ENCODE measurements at regions not wholly inside any gene's neighbourhood (a gene's known extent, or its start where the extent isn't known, plus 50 kb on each side); places are given as distances from the start of the nearest gene placed in this dataset.

- H3K27ac Mint-ChIP-seq = no peak overlapping the region
- no peak for ATAC-seq (ENCODE audit: low read depth)
- H3K4me1 Mint-ChIP-seq = no peaks in the 10 kb centered on the region
- DNase-seq = no peak
- intact Hi-C loops (cut with micrococcal nuclease) = no loop called here
- CTCF ChIA-PET = no interaction called here
- TF ChIP-seq, protein P1, sequence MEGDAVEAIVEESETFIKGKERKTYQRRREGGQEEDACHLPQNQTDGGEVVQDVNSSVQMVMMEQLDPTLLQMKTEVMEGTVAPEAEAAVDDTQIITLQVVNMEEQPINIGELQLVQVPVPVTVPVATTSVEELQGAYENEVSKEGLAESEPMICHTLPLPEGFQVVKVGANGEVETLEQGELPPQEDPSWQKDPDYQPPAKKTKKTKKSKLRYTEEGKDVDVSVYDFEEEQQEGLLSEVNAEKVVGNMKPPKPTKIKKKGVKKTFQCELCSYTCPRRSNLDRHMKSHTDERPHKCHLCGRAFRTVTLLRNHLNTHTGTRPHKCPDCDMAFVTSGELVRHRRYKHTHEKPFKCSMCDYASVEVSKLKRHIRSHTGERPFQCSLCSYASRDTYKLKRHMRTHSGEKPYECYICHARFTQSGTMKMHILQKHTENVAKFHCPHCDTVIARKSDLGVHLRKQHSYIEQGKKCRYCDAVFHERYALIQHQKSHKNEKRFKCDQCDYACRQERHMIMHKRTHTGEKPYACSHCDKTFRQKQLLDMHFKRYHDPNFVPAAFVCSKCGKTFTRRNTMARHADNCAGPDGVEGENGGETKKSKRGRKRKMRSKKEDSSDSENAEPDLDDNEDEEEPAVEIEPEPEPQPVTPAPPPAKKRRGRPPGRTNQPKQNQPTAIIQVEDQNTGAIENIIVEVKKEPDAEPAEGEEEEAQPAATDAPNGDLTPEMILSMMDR (IDR thresholded peaks at IDR 0.05) = no peak
- no peaks in the 10 kb centered on the region for H3K9me3 Mint-ChIP-seq
- H3K36me3 Mint-ChIP-seq (ENCODE audit: low read depth) = no peaks in the 10 kb centered on the region
- POLR2A ChIA-PET = no interaction called here
- peaks cover 2% of the 10 kb centered on the region for H3K27me3 Mint-ChIP-seq
- no peak overlapping the region for H3K4me3 Mint-ChIP-seq
Observed at GRCh38 chr3:107251819-107252218, 125.4 kb upstream of the CCDC54 start.

DNA sequence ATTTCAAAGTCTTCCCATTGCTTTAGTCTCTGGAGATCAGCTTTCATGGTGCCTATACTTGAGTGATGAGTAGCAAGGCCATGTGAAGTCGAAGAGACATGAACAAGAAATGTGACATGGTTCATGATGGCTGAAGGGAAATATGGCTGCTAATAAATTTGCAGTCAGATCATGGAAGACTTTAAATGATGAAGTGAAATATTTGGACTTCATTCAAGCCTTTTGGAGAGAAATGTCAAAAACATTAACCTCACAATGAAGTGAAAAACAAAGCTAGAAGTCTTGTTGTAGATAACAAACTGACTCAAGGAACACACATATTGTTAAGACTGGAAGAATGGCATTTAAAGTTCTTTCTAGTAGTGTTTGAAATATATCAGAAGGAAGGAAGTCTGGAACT lies 120.3 kb upstream of the CCDC54 start:
- CTCF ChIA-PET = interaction anchor here (1.3 kb wide), 1 partner anchor 15 kb away, joined by 4 read pairs; no protein-coding TSS in a partner anchor
- Mint-ChIP-seq H3K4me3 (no peak overlapping the region), H3K36me3 (ENCODE audit: low read depth) (no peaks in the 10 kb centered on the region), H3K4me1 (no peaks in the 10 kb centered on the region), H3K27me3 (peaks cover 4% of the 10 kb centered on the region), H3K27ac (no peak overlapping the region), H3K9me3 (no peaks in the 10 kb centered on the region)
- ATAC-seq (ENCODE audit: low read depth) = no peak
- POLR2A ChIA-PET = no interaction called here
- intact Hi-C loops (cut with micrococcal nuclease) = no loop called here
- TF ChIP-seq, protein P1 (IDR thresholded peaks at IDR 0.05) = no peak
- no peak for DNase-seq

DNA sequence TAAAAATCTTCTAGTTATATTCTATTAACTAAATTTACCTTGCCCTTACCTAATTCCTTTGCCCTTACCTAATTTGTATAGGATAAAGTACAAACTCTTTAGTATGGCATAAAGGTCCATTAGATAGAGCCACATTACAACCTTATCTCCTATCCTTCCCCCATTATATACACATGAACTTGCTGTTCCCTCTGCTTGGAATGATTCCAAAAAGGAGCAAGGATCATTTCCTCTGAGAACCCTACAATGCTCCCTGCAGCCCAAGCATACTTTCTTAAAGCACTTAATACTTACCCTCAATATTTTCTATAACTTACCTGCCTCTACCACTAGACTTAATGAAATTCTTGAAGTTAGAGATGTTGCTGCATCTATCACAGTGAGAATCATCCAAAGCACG lies 118.9 kb upstream of the CCDC54 start:
- ATAC-seq (ENCODE audit: low read depth) (no peak), DNase-seq (no peak)
- H3K9me3 Mint-ChIP-seq = no peaks in the 10 kb centered on the region
- H3K27me3 Mint-ChIP-seq = peaks cover 4% of the 10 kb centered on the region
- TF ChIP-seq, protein P1 (IDR thresholded peaks at IDR 0.05) = no peak
- no peaks in the 10 kb centered on the region for H3K4me1 Mint-ChIP-seq
- CTCF ChIA-PET = no interaction called here
- H3K36me3 Mint-ChIP-seq (ENCODE audit: low read depth) = no peaks in the 10 kb centered on the region
- no peak overlapping the region for H3K27ac Mint-ChIP-seq
- POLR2A ChIA-PET = no interaction called here
- H3K4me3 Mint-ChIP-seq = no peak overlapping the region
- intact Hi-C loops (cut with micrococcal nuclease) = no loop called here

GRCh38 chr3:107260207-107260606 lies 117.0 kb upstream of the CCDC54 start:
- intact Hi-C loops (cut with micrococcal nuclease) = loop anchor here (5.0 kb wide), 1 partner anchor 302 kb away; no protein-coding TSS in a partner anchor
- Mint-ChIP-seq H3K9me3 (no peaks in the 10 kb centered on the region), H3K36me3 (ENCODE audit: low read depth) (no peaks in the 10 kb centered on the region), H3K27ac (no peak overlapping the region), H3K4me3 (no peak overlapping the region), H3K4me1 (peaks cover 5% of the 10 kb centered on the region), H3K27me3 (peaks cover 2% of the 10 kb centered on the region)
- ChIA-PET CTCF (no interaction called here), POLR2A (no interaction called here)
- TF ChIP-seq, protein P1 (IDR thresholded peaks at IDR 0.05) = no peak
- DNase-seq (no peak), ATAC-seq (ENCODE audit: low read depth) (no peak)

DNA sequence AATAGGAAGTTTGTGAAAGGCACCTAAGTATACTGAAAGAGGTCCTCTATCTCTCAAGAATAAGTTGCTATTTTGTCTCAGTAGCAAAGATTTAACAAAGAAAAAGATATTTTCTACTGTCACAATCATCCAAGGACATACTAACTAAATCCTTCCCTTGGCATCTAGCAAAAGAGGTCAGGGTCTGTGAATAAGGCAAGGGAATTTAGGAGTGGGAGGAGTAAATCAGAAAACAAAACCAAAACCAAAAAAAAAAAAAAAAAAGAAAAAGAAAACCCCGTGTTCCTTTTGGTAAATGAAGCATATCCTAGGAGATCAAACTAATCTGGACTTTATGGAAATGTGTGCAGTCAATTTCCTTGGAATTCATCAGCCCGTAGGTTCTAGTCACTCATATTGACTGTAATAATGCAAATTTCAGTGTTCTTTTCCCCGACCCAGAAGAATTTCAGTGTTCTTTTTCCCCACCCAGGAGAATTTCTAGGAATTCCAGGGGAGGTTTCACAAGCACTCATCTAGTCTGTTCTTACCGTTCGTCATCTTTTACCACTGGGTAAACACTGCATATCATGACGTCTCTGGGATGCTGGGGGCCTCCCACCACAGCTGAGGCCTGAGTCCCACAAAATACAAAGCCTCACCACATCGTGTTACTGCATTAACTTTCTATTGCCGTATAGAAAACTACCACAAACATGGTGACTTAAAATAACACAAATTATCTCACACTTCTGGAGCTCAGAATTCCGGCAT lies 113.8 kb upstream of the CCDC54 start:
- CTCF ChIA-PET = interaction anchor here (1.5 kb wide), 1 partner anchor 8 kb away, joined by 9 read pairs; no protein-coding TSS in a partner anchor

More for the DNA sequence above, 113.8 kb upstream of the CCDC54 start:
- H3K27me3 Mint-ChIP-seq = peaks cover 2% of the 10 kb centered on the region
- no peak for ATAC-seq (ENCODE audit: low read depth)
- TF ChIP-seq, protein P1 (IDR thresholded peaks at IDR 0.05) = no peak
- POLR2A ChIA-PET = interaction anchor here (0.6 kb wide), 1 partner anchor 261 kb away, joined by 5 read pairs; no protein-coding TSS in a partner anchor
- H3K36me3 Mint-ChIP-seq (ENCODE audit: low read depth) = no peaks in the 10 kb centered on the region
- intact Hi-C loops (cut with micrococcal nuclease) = loop anchor here (5.0 kb wide), 1 partner anchor 299 kb away; no protein-coding TSS in a partner anchor
- peak overlapping the region; percentile 7 for H3K4me3 Mint-ChIP-seq
- H3K9me3 Mint-ChIP-seq = no peaks in the 10 kb centered on the region
- H3K27ac Mint-ChIP-seq = no peak overlapping the region
- H3K4me1 Mint-ChIP-seq = peaks cover 5% of the 10 kb centered on the region
- DNase-seq = no peak

All from activated B cell treated with CpG ODN at 0.5 μM for 24 hours (primary cell).